ENCODE measurements at regions not wholly inside any gene's neighbourhood (a gene's known extent, or its start where the extent isn't known, plus 50 kb on each side); places are given as distances from the start of the nearest gene placed in this dataset.

DNA sequence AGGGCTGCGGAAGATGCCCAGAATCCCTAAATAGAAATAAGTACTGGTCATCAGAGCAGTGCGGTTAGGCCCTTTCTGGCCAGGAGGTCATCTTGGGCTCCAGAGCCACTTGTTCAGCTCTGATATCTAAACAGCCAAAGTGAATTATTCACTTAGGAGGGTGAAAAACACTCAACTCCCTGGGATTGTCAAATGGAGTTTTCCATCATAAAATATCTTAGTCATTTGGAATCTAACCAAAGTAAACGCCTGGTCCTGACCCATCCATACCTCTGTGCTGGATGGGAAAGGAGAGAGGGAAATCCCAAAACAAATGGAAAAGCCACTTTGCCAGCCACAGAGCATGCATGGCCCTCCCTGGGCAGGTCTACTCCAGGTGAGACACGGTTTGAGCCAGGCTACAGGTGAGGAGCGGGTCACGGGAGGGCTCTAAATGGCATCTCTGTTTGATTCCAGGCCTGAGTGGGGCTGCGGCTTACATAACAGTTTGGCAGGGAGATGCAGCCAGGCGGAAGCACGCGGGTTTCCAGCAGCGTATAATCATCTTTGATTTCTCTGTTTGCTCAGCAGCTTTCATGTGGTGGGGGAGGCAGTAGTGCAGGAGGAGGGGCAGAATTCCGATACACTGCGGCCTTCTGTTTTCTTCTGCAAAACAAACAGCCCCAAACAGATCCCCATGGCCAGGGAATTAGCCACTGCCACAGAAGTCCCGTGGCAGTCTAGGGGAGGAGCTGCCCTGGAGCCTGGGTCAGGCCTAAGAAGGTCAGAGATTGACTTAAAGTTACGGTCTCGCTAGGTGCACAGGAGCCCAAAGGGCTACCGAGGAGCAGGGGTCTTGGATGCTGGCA is 59.1 kb upstream of the ZNF648 start:
- no peak for DNase-seq

DNA sequence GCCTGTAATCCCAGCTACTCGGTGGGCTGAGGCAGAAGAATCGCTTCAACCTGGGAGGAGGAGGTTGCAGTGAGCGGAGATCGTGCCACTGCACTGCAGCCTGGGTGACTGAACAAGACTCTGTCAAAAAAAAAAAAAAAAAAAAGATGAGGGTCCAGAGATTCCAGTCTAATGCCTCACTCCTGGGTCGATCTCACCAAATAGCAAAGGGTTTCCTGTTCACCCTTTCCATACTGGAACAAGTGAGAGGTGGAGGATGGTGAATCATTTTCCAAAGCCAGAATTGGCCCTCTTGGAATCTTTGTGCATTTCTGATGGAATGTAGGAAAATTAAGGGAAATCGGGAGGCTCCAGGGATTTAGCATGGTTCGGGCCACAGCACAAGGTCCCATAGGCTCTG is 58.1 kb upstream of the ZNF648 start:
- no peak for DNase-seq

DNA sequence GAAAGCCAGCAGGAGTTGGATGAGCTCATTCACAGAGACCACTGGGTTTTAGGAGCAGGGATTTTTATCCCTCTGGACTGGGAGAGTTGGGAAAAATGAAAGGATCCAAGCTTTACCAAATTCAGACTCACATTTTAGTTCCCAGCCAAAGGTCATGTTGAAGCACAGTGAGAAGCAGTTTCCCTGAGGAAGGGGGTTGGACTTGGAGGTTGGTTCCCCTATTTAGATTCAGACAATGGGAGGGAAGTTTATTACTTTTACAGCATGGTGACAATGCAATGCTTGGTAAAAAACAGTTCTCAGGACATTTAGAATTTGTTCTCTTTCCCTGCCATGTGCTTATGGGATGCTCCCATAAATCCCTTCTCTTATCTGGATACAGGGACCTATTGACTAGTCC is 57.3 kb upstream of the ZNF648 start:
- DNase-seq, result no peak

DNA sequence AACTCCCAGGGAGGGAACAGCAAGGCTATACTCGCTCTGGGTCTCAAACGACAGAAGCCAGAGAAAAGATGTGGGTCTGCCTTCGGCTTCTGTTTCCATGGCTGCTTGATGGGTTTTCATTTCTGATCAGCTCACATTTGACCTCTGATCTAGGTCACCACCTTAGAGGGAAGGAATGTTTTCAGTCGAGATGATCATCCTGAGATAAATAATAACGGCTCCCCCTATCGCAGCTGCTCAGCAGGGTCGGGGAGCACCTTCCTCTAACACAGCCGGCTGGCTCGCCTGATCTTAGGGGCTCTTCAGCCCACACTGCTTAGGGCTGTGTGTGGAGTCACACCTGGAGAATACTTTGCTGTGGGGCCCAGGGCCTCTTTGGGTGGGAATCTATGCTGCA is 53.1 kb upstream of the ZNF648 start:
- DNase-seq, result no peak

DNA sequence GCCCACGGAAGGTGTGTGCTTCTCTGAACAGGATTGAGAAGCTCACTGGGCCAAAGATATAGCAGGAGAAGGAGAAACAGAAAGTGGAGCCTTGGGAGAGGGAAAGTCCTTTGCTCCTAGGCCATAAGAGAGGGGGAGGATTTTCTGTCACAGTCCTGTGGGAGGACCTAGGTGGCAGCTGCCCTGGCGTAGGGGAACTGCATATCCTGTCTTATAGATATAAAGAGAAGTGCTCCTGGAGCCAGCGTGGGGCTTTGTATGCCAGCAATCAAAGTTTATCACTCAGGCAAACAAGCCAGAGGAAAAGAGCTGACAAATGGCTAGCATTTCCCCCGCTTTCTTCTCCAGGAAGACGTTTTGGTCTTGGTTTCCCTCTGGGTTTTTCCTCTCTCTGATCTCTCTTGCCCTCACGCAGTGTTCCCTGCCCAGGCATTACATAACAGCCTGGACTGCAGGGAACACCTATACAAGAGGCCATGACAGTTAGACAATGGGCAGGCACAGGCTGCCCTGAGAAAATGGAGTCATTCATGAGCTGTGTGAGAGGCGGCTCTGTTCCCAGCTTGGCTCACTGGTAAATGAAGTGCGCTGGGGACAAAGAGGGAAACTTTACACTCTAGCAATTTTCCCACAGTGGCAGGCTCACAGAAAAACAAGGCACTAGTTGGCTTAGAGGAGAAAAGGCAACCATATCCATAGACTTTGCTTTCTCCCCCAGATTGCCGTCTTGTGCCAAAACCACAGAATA is 52.5 kb upstream of the ZNF648 start:
- DNase-seq, result no peak

DNA sequence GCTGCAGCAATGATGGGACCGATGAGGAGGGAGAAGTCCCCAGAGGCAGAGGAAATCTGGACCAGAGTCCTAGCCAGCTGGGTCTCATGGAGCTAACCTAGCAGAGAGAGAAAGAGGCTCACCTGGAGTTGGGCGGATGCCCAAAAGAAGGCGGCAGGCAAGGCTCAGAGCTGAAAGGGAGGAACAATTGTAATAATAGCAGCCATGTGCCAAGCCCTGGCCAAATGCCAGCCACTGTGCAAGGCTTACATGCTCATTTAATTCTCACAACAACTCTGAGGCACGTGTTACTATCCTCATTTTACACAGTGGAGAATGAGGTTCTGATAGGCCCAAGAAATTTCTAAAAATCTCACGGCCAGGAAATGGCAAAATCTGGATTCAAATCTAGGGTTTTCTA is 50.0 kb upstream of the ZNF648 start:
- DNase-seq, result no peak
